GM21786 (cell line): ENCODE measurements at regions not wholly inside any gene's neighbourhood (a gene's known extent, or its start where the extent isn't known, plus 50 kb on each side); places are given as distances from the start of the nearest gene placed in this dataset.
"Not testable (repeated sequence)": the region's sequence is repeated elsewhere in the genome, so short reads cannot be mapped to it uniquely, and the experiment has no call there.

ENCODE experiments used
- ATAC-seq: cut with Tn5 transposase; IDR thresholded peaks from one replicate; pipeline ENCODE4 v1.9.1; 2021; ENCODE audit not compliant: unreplicated experiment

DNA sequence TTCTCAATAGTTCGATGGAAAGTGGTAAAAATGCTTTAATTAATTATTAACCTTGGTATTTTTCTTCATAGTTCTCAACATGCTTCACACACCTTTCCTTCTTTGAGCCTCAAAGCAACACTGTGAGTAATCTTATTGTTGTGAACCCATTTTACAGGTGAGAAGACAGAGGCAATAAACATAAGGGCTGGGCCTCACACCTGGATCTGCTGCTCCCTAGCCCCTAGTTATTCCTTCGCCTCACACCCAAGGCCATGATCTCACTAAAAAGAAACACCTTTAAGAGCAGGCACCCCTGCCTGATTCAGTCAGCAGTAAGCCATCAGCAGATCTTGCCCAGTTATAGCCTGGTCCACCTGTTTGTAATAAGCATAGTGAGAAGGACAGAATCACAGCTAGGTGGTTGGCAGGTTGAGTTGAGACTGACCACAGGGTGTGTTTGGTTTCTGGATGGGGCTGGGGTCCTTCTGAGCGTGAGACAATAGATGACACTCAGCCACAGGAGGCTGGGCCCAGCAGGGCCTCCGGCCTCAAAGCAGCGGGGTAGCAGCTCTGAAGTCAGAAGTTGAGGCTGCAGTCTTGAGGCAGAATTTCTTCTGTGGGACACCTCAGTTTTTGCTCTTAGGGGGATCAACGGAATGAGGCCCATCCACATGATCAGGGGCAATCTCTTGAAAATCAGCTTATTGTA lies 203.9 kb downstream of the RHOU start:
- ATAC-seq = no peak

DNA sequence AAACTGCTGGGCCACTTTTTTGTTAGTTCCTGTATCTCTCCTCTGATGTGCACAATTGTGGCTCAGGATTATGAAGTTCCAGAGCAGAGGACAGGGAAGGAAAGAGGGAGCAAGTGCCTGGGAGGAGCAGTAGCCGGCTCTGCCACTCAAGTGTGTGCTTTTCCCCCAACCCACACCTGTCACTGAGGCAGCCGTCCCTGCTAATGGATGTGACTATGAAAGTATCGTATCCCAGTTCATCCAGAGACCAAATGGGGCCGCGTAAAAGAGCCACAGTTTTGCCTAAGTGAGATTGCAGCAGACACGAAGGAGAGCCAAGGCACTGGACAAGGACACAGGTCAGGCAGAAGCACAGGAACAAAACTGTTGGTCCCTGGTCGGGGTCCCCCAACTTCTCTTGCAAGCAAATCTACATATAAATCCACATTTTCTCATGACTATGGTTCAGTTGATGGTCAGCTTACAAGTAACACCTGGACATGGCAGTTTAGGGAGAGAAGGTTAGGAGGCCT lies 204.7 kb downstream of the RHOU start:
- ATAC-seq = no peak

DNA sequence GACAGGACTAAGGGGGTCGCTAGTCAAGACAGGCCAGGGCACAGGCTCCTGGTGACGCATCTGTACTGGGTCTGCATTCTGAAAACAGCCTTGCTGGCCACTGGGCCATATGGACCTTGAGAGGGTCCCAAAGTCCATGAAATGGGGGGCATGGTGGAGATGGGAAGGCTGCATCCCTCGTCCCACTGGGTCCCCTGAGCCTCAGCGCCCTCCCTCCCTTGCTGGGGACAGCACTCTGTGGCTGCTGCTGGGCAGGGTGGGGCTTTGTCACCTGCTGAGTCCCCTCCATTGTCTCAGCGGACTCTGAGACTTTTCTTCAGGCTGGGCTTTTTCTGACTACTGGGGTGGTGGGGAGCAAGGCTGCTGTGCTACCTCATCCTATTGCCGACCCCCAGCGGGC lies 205.2 kb downstream of the RHOU start:
- ATAC-seq = no peak

DNA sequence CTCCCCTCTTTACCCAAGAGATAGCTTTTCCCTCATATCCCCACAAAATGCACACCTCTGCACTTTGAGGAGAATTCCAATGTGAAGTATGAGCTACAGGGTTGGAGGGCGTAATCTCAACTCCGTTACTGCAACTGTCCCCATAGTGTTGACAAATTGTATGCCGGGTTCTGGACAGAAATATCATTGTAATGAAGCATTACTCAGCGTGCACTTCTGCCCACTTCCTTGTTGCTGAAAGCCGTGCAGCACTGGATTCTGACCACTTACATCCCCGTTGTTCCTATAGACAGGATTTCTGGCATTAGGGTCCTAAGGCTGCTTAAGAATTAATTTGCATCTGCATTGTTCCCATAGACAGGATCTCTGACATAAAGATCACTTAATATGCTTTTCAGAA lies 205.6 kb downstream of the RHOU start:
- no peak for ATAC-seq

DNA sequence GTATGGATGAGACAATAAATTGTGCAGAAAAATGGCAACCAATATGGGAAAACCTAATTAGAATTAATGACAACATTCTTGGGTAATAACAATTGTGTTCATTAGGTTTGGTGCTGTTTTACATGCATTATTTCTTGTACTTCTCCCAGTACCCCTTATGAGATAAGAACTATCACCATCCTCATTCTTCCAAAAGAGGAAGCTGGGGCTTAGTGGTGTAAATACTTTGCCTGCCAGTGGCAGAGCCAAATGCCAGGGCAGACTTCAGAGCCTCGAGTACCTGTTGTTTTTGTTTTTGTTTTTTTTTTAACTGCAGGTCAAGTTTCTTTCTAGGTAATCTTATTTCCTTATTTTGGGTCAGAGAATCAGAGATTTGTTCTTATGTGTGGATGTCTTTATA lies 206.4 kb downstream of the RHOU start:
- ATAC-seq = no peak

DNA sequence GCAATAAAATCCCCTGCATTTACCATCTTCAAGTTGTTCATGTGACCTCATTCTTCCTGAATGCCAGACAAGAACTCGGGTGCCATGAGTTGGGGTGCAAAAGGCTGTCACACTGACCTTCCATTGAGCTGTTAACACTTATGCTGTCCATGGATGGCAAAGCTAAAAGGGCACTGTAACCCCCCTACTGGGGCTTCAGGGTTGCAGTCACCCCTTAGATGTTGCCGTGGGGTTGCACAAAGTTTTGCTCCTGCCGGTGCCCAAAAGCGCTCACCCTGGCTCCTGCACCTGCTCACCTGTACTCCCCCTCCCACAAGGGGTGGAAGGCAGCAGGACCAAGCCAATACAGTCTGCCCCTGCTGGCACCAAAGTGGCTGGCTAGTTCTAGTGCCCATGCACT lies 208.2 kb downstream of the RHOU start:
- ATAC-seq = no peak

DNA sequence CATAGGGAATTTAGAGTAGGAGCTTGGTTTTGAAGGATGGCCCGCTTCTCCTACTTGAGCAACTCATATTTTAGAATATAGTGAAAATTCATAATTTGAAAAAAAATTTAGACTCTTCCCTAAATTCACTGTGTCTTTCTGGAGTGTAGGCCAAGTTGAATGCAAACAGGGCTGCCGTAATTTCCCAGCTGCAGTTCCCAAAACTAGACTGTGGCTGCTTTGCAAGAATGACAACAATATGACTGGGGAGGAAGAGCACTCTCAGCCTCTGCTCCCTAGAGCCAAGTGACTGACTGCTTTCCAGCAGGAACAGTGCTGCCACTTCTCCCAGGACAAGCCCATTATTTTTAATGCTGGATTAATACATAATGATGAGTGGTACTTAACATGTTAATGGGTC lies 209.0 kb downstream of the RHOU start:
- ATAC-seq = no peak

DNA sequence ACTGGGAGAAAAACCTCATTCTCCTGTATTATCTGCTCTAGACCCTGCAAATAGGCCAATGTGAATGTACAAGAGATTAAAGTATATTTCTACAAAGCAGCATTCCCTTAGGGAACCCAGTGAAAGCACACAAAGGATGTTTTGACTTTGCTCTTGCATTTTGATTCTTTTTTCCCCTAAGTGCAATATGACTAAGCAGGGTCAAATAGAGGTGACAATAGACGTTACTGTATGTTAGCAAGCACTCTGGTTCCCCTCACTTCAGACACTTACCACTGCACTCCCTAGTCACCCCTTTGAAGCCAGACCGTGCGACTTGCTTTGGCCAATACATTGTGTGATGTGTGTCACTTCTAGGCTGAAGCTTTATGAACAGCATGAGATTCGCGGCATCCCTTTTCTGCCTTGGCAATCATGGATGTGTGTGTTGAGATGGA lies 209.7 kb downstream of the RHOU start:
- no peak for ATAC-seq

DNA sequence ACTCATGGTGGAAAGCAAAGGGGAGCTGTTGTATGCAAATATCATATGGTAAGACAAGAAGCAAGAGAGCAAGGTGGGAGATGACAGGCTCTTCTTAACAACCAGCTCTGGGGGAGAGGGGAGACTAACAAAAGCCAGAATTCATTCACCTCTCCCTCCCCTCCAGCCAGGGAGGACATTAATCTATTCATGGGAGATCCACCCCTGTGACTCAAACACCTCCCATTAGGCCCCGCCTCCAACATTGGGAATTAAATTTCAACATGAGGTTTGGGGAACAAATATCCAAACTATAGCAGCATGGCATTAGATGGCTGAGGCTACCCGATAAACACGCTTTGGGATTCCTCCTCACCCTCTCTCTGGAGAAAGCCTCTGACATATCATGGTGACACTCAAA lies 210.6 kb downstream of the RHOU start:
- no peak for ATAC-seq

DNA sequence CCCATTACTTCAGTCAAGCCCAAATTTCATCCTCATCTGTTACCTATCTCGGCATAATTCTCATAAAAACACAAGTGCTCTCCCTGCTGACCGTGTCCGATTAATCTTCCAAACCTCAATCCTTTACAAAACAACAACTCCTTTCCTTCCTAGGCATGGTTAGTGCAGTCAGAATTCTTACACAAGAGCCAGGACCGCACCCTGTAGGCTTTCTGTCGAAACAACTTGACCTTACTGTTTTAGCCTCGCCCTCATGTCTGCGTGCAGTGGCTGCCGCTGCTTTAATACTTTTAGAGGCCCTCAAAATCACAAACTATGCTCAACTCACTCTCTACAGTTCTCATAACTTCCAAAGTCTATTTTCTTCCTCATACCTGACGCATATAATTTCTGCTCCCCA lies 214.3 kb downstream of the RHOU start:
- not testable (repeated sequence) for ATAC-seq

DNA sequence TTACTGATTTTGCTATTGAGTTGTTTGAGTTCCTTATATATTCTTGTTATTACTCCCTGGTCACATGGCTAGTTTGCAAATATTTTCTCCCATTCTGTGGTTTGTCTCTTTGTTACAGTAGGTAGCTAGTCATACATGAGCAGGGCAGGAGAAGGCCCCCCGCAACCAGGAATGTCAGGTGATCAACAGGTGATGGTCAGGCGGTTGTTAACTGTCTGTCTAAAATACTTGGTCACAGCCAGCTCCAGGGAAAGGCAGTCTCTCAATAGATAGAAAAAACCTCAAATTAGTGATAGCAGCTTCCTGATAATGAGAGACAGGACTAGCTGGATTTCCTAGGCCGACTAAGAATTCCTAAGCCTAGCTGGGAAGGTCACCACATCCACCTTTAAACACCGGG lies 217.9 kb downstream of the RHOU start:
- ATAC-seq = no peak

DNA sequence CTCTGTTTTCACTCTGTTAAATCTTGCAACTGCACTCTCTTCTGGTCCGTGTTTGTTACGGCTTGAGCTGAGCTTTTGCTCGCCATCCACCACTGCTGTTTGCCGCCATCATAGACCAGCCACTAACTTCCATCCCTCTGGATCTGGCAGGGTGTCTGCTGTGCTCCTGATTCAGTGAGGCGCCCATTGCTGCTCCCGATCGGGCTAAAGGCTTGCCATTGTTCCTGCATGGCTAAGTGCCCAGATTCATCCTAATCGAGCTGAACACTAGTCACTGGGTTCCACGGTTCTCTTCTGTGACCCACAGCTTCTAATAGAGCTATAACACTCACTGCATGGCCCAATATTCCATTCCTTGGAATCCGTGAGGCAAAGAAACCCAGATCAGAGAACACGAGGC lies 218.5 kb downstream of the RHOU start:
- ATAC-seq = not testable (repeated sequence)

DNA sequence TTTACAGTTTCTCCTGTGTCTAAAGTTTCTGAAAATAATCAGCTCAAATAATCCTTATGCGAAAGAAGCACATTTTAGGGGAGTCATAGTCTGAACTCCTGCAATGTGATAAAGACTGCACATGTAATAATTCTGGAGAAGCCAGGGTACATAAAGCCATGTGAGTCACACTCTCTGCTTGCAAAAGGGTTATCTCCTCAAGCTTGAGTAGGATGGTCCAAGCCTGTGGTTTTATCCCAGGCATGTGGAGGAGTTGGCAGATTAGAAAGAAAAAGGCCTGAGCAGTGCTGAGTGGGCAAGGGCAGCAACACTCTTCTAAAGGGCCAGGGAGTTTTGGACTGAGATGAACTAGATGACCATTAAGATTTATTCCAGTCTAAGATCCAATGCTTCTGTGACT lies 220.4 kb downstream of the RHOU start:
- no peak for ATAC-seq

DNA sequence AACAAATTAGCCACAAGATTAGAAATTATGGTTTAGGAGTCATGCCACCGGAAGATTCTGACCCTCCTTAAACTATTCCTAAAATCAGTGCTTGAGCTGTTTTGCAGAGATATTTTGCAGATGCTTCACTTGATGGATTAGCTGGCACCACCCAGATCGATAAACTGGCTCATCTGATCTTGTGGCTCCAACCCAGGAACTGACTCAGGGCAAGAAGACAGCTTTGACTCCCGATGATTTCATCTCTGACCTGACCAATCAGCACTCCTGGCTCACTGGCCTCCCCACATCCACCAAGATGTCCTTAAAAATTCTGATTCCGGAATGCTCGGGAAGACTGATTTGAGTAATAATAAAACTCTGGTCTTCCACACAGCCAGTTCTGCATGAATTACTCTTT lies 221.6 kb downstream of the RHOU start:
- no peak for ATAC-seq

DNA sequence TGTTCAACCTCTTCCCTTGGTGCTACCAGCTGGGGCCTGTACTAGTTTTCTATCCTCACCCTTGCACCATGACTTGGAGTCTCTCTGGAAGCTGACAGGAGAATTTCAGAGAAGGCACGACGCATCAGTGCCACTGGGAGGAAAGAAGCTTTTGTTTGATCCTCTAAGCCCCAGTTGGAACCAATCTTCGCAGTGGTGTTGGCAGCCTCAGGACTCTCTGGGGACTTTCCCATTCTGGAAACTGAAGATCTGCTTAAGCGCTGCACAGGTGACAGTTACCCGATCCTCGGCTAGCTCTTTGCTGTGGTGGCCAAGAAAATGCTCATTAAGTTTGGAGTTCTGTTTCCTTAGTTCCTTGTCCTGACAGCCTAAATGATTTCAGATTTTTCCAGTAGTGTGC lies 222.3 kb downstream of the RHOU start:
- no peak for ATAC-seq

DNA sequence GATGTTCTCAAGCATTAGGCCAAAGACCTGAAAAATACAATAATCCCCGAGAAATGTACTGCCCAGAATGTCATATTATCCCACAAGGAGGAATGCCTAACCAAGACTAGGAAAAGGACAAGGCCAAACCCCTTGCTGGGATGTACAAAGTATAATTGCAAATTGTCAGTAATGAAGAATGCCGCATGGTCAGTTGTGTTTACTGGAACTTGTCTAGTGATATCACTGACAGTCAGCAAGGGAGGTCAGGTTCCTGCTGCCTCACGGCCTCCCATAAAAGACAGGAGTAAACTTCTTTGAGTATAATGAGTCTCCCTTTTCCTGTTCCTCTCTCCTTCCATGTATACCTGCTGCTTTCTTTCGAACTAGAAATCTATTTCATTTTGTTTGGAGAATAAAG lies 222.8 kb downstream of the RHOU start:
- no peak for ATAC-seq

DNA sequence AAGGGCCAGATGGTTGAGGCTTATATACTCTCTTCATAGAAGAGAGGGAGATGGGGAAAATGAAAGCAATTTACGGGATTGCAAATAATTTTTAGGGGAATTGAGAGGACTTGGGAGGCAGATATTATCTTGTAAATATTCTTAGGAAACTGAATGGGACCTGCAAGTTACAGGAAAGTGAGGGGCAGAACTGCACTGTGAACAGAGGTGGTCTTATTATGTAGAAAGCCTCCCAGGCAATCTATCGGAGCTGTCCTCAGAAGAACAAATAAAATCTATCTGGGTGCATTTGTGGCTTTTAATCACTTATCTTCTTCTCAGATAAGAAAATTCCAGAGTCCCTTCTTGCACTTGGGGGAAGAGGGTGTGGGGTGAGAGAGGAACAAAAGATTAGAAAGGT lies 223.5 kb downstream of the RHOU start:
- ATAC-seq = no peak

DNA sequence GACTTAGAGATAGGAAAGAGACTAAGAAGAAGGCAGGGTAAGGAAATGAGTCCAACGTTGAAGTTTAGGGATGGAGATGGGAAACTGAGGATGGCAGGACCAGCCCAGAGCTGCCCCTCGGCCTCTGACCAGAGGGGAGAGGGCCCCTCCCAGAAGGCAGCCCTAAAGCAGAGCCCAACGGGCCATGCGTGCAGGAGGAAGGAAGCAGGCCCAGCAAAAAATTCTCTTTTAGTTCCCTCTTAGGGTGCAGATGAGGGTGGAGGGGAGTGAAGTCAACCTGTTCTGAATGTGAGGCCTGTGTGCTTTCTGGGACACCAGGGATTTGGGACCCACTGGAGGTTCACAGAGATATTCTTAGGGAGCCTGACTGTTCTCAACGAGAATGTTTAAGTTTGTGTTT lies 225.4 kb downstream of the RHOU start:
- ATAC-seq = no peak

DNA sequence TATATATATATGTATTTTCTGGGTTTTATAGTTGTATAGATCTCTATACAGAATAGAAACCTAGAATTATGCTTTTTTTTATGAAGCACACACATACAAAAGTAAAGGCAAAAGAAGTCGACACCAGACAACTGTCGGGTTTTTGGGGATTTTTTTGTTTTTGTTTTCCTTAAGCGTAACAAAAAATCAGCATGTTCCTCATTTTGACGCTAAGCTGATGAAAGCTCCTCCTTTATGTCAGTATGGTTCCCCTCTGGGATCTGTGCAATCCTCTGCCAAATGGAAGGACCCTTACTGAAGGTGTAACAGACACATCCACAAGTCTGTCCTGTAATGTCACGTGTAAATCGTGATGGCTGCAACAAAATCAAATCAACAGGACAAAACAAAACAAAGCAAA lies 226.2 kb downstream of the RHOU start:
- no peak for ATAC-seq

DNA sequence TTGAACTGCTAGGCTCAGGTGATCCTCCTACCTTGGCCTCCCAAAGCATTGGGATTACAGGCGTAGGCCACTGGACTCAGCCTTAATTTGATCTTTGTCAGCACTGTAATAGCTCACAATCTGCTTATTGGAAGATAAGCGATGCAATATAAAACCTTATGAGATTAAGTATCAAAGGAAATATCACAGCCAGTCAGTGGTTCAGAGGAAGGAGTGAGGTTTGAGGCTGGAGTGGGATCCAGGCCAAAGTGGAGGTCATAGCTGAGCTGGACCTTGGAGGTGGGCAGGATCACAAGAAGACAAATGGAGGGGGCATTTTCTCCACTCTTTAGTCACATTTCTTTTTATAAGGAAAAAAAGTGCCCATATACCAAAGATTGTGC lies 228.5 kb downstream of the RHOU start:
- ATAC-seq = no peak

DNA sequence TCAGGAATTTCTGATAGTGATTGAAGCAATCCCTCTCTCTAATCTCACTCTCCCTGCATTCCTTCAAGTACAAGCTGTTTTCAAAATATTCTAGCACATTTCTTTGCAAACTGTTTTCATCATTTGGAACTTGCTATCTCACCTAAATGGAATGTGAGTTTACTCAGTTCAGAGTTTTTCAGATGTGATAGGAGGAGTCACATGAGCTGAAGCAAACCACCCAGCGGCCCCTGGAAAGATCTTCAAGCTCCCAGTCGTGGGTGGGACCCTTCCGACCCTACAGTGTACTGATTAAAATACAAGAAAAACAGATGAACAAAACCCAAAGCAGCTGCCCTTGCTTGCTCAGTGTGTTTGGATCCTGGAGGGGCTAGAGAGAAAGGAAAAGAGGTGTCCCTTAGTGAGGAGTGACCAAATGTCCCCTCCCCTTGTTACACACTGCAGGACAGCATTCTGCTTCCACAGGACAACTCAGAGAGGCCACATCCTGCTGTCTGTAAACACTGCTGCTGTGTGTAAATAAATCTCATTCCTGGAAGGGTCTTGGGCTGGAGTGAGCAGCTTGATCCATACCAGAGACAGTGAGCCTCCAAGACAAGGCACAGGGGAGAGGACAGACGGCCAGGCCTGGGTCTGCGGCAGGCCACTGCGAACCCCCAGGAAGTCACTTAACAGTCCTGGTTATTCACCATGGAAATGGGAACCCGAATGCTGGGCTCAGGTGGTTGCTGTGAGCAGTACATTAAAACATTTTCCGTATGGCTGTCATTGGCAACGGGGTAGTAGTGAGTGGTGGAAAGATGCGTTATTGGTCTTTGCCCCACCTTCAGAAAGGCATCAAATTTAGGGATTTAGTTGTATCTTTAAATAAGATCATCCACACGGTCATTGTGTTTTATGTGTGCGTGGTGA lies 229.2 kb downstream of the RHOU start:
- no peak for ATAC-seq

DNA sequence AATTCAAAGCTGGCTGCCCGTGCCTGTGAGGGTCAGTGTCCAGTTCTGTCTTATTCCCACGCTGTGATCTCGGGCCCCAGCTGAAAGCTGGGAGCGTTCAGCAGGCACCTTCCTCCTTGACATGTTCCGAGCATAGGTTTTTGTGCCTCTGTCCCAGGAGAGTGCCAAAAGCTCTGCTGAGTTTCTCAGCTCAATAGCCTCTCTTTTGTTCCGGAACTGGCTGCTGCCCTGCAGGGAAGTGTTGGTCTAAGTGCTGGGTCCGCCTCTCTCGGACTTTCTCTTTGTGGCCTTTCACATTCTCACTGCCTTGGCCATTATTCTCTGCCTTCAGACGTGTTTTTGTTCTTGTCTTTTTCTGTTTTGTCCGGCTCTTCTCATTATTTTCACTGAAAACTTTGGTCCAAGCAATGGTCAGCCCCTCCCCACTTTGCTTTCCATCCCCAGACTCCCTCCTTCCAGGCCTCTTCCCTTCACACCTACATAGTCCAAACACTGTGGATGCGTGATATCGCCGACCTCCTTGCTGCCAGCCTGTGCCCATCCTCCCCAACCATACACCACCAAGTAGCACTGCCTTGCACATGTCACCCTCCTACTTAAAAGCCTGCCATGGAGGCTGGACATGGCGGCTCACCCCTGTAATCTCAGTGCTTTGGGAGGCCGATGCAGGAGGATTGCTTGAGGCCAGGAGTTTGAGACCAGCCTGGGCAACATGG lies 233.8 kb downstream of the RHOU start:
- no peak for ATAC-seq
